CD4-positive, CD25-positive, alpha-beta regulatory T cell (primary cell): ENCODE measurements at regions not wholly inside any gene's neighbourhood (a gene's known extent, or its start where the extent isn't known, plus 50 kb on each side); places are given as distances from the start of the nearest gene placed in this dataset.

Source experiments
- ATAC-seq, 2 donors: fragments of 150-1000 bp; cut with Tn5 transposase; one replicate each; pipeline ENCODE4 v1.10.0; 2021; ENCODE audit warnings: low read depth in 2 of 2, moderate number of reproducible peaks in 2 of 2, moderate library complexity in 1 of 2
- DNase-seq, 3 donors: peaks; one replicate each; pipeline versions ENCODE4 v3.0.0 to v3.0.0-alpha.2; 2012 to 2022; ENCODE audit warnings: mixed read lengths in 1 of 3
- H3K27ac ChIP-seq: one replicate; pipeline ENCODE4 v1.7.0; 2013; ENCODE audit warnings: mild to moderate bottlenecking, low read length; ENCODE audit not compliant: insufficient read depth, poor library complexity, severe bottlenecking
- H3K27me3 ChIP-seq: one replicate; pipeline ENCODE4 v1.7.0; 2013; ENCODE audit warnings: low read length; ENCODE audit not compliant: control insufficient read depth, insufficient read depth
- H3K36me3 ChIP-seq: one replicate; pipeline ENCODE4 v1.7.0; 2013; ENCODE audit warnings: mild to moderate bottlenecking, low read length, moderate library complexity; ENCODE audit not compliant: control insufficient read depth, insufficient read depth
- H3K4me1 ChIP-seq: 2 replicates; pipeline ENCODE4 v1.7.0; 2013; ENCODE audit warnings: mild to moderate bottlenecking, low read length; ENCODE audit not compliant: insufficient read depth, control insufficient read depth, poor library complexity, severe bottlenecking
- H3K4me3 ChIP-seq: one replicate; pipeline ENCODE4 v1.7.0; 2013; ENCODE audit warnings: low read depth, mild to moderate bottlenecking, low read length, moderate library complexity
- H3K9me3 ChIP-seq, 2 experiments: 1 replicate in 1 of 2; 2 replicates in 1 of 2; pipeline ENCODE4 v1.7.0; 2013; ENCODE audit warnings: low read length in 2 of 2, mild to moderate bottlenecking in 1 of 2, moderate library complexity in 1 of 2; ENCODE audit not compliant: control insufficient read depth in 2 of 2
- H3K27ac Mint-ChIP-seq, 3 donors: one replicate each; pipeline ENCODE4 v1.8.0; 2020 to 2022; ENCODE audit warnings: mild to moderate bottlenecking in 3 of 3, mixed read lengths in 3 of 3, moderate library complexity in 2 of 3
- H3K27me3 Mint-ChIP-seq: one replicate; pipeline ENCODE4 v1.8.0; 2022; ENCODE audit warnings: mild to moderate bottlenecking, mixed read lengths
- H3K36me3 Mint-ChIP-seq: one replicate; pipeline ENCODE4 v1.8.0; 2020; ENCODE audit warnings: mixed read lengths
- H3K4me1 Mint-ChIP-seq, 4 donors: one replicate each; pipeline ENCODE4 v1.8.0; 2020 to 2022; ENCODE audit warnings: mixed read lengths in 4 of 4, mild to moderate bottlenecking in 1 of 4
- H3K4me3 Mint-ChIP-seq, 4 donors: one replicate each; pipeline ENCODE4 v1.8.0; 2020 to 2022; ENCODE audit warnings: mild to moderate bottlenecking in 4 of 4, mixed read lengths in 4 of 4, moderate library complexity in 3 of 4
- H3K9me3 Mint-ChIP-seq, 7 donors: one replicate each; pipeline ENCODE4 v1.8.0; 2020 to 2022; ENCODE audit warnings: mixed read lengths in 7 of 7, mild to moderate bottlenecking in 3 of 7, moderate library complexity in 2 of 7

- Mint-ChIP-seq H3K27me3 (peaks cover 7% of the 10 kb centered on the region), H3K27ac (no peak overlapping the region), H3K4me3 (no peak overlapping the region), H3K9me3 (no peaks in the 10 kb centered on the region), H3K4me1 (no peaks in the 10 kb centered on the region), H3K36me3 (no peaks in the 10 kb centered on the region)
- no peaks in the 10 kb centered on the region for H3K9me3 ChIP-seq
- H3K27ac ChIP-seq: no peak overlapping the region
- H3K4me1 ChIP-seq: no peaks in the 10 kb centered on the region
- no peaks in the 10 kb centered on the region for H3K36me3 ChIP-seq
- H3K4me3 ChIP-seq: no peak overlapping the region
- H3K27me3 ChIP-seq: peaks cover 3% of the 10 kb centered on the region
- DNase-seq (no peak), ATAC-seq (no peak)
These were observed 205.2 kb upstream of the DAB2 start for GRCh38 chr5:39629946-39630345.

- ATAC-seq: no peak
- H3K27ac ChIP-seq: no peak overlapping the region
- no peaks in the 10 kb centered on the region for H3K9me3 Mint-ChIP-seq
- H3K36me3 Mint-ChIP-seq: no peaks in the 10 kb centered on the region
- H3K4me1 ChIP-seq: no peaks in the 10 kb centered on the region
- H3K36me3 ChIP-seq: no peaks in the 10 kb centered on the region
- H3K4me3 Mint-ChIP-seq: no peak overlapping the region
- peaks cover 3% of the 10 kb centered on the region for H3K27me3 ChIP-seq
- no peaks in the 10 kb centered on the region for H3K9me3 ChIP-seq
- H3K27ac Mint-ChIP-seq: no peak overlapping the region
- H3K4me1 Mint-ChIP-seq: no peaks in the 10 kb centered on the region
- H3K4me3 ChIP-seq: no peak overlapping the region
- peaks cover 11% of the 10 kb centered on the region for H3K27me3 Mint-ChIP-seq
- DNase-seq: no peak
These were observed 203.6 kb upstream of the DAB2 start for GRCh38 chr5:39628348-39628747.

GRCh38 chr5:39624890-39625289 is 200.1 kb upstream of the DAB2 start:
- Mint-ChIP-seq H3K9me3 (no peaks in the 10 kb centered on the region), H3K4me1 (no peaks in the 10 kb centered on the region), H3K27me3 (peaks cover 11% of the 10 kb centered on the region), H3K27ac (no peak overlapping the region), H3K36me3 (no peaks in the 10 kb centered on the region), H3K4me3 (no peak overlapping the region)
- Histone ChIP-seq H3K27ac (no peak overlapping the region), H3K4me1 (no peaks in the 10 kb centered on the region), H3K36me3 (no peaks in the 10 kb centered on the region), H3K9me3 (no peaks in the 10 kb centered on the region), H3K4me3 (no peak overlapping the region), H3K27me3 (peaks cover 3% of the 10 kb centered on the region)
- ATAC-seq (no peak), DNase-seq (no peak)

GRCh38 chr5:39624268-39624886 is 199.6 kb upstream of the DAB2 start:
- Histone ChIP-seq H3K27me3 (peaks cover 3% of the 10 kb centered on the region), H3K4me3 (no peak overlapping the region), H3K36me3 (no peaks in the 10 kb centered on the region), H3K9me3 (no peaks in the 10 kb centered on the region), H3K27ac (no peak overlapping the region), H3K4me1 (no peaks in the 10 kb centered on the region)
- Mint-ChIP-seq H3K27ac (no peak overlapping the region), H3K4me1 (no peaks in the 10 kb centered on the region), H3K27me3 (peaks cover 11% of the 10 kb centered on the region), H3K9me3 (no peaks in the 10 kb centered on the region), H3K4me3 (no peak overlapping the region), H3K36me3 (no peaks in the 10 kb centered on the region)
- no peak for DNase-seq
- ATAC-seq: no peak

- H3K4me1 ChIP-seq: no peaks in the 10 kb centered on the region
- Mint-ChIP-seq H3K36me3 (no peaks in the 10 kb centered on the region), H3K4me1 (no peaks in the 10 kb centered on the region), H3K9me3 (no peaks in the 10 kb centered on the region), H3K27me3 (peaks cover 8% of the 10 kb centered on the region), H3K27ac (no peak overlapping the region), H3K4me3 (no peak overlapping the region)
- no peak for ATAC-seq
- DNase-seq: no peak
- H3K9me3 ChIP-seq: no peaks in the 10 kb centered on the region
- no peak overlapping the region for H3K27ac ChIP-seq
- no peaks in the 10 kb centered on the region for H3K36me3 ChIP-seq
- no peak overlapping the region for H3K4me3 ChIP-seq
- no peaks in the 10 kb centered on the region for H3K27me3 ChIP-seq
These were observed 198.6 kb upstream of the DAB2 start for GRCh38 chr5:39623291-39623865.

- DNase-seq (no peak), ATAC-seq (no peak)
- H3K9me3 ChIP-seq: no peaks in the 10 kb centered on the region
- H3K27ac Mint-ChIP-seq: no peak overlapping the region
- H3K4me3 Mint-ChIP-seq: no peak overlapping the region
- peaks cover 4% of the 10 kb centered on the region for H3K27me3 Mint-ChIP-seq
- H3K4me1 ChIP-seq: no peaks in the 10 kb centered on the region
- H3K36me3 Mint-ChIP-seq: no peaks in the 10 kb centered on the region
- H3K9me3 Mint-ChIP-seq: no peaks in the 10 kb centered on the region
- H3K27me3 ChIP-seq: no peaks in the 10 kb centered on the region
- no peak overlapping the region for H3K27ac ChIP-seq
- no peaks in the 10 kb centered on the region for H3K36me3 ChIP-seq
- H3K4me3 ChIP-seq: no peak overlapping the region
- H3K4me1 Mint-ChIP-seq: no peaks in the 10 kb centered on the region
These were observed 197.5 kb upstream of the DAB2 start for GRCh38 chr5:39622281-39622680.

GRCh38 chr5:39619168-39619818 is 194.5 kb upstream of the DAB2 start:
- Histone ChIP-seq H3K27ac (no peak overlapping the region), H3K4me3 (no peak overlapping the region), H3K36me3 (no peaks in the 10 kb centered on the region), H3K4me1 (no peaks in the 10 kb centered on the region), H3K9me3 (no peaks in the 10 kb centered on the region), H3K27me3 (no peaks in the 10 kb centered on the region)
- ATAC-seq (no peak), DNase-seq (no peak)
- Mint-ChIP-seq H3K36me3 (no peaks in the 10 kb centered on the region), H3K4me1 (no peaks in the 10 kb centered on the region), H3K27me3 (peaks cover 2% of the 10 kb centered on the region), H3K27ac (no peak overlapping the region), H3K9me3 (no peaks in the 10 kb centered on the region), H3K4me3 (no peak overlapping the region)

GRCh38 chr5:39618391-39618790 is 193.6 kb upstream of the DAB2 start:
- Histone ChIP-seq H3K36me3 (no peaks in the 10 kb centered on the region), H3K4me3 (no peak overlapping the region), H3K9me3 (no peaks in the 10 kb centered on the region), H3K4me1 (no peaks in the 10 kb centered on the region), H3K27ac (no peak overlapping the region), H3K27me3 (no peaks in the 10 kb centered on the region)
- Mint-ChIP-seq H3K27ac (no peak overlapping the region), H3K4me1 (no peaks in the 10 kb centered on the region), H3K27me3 (no peaks in the 10 kb centered on the region), H3K4me3 (no peak overlapping the region), H3K36me3 (no peaks in the 10 kb centered on the region), H3K9me3 (no peaks in the 10 kb centered on the region)
- ATAC-seq (no peak), DNase-seq (no peak)
